IMR-90 (cell line): ENCODE measurements at regions not wholly inside any gene's neighbourhood (a gene's known extent, or its start where the extent isn't known, plus 50 kb on each side); places are given as distances from the start of the nearest gene placed in this dataset.

Experiments
- ATAC-seq: fragments of 200-7000 bp; cut with Tn5 transposase; 2 replicates; pipeline ENCODE4 v1.9.1; 2020; ENCODE audit warnings: low read depth, mild to moderate bottlenecking, moderate library complexity
- BruUV-seq: library from RNA; stranded (reverse); fragments of 400-500 nt; replicated peaks from 2 replicates; lab custom pipeline; 2021; lab: Mats Ljungman, UMichigan
- CTCF ChIA-PET: fragments of 300-600 bp; formaldehyde crosslinking; extraction: SDS; loops from one replicate; lab custom pipeline; 2021; ENCODE audit warnings: antibody characterized with exemption; lab: Yijun Ruan, JAX
- POLR2A ChIA-PET: fragments of 300-600 bp; sonication (Branson Sonifier 250); formaldehyde crosslinking; loops from one replicate; lab custom pipeline; 2022; ENCODE audit warnings: antibody characterized with exemption; ENCODE audit not compliant: unreplicated experiment; lab: Charles Lee
- DNase-seq: peaks from one replicate; pipeline ENCODE4 v3.0.0; 2013
- H2AFZ ChIP-seq: replicated peaks from 2 replicates; pipeline ENCODE3; 2013; ENCODE audit warnings: low read length, mild to moderate bottlenecking; ENCODE audit not compliant: poor library complexity
- H2AK5ac ChIP-seq: 2 replicates; pipeline ENCODE4 v1.6.1; 2013; ENCODE audit warnings: low read depth, low read length, inconsistent platforms
- H2AK9ac ChIP-seq: replicated peaks from 2 replicates; pipeline ENCODE3; 2013; ENCODE audit warnings: mild to moderate bottlenecking, low read depth, low read length, moderate library complexity; ENCODE audit not compliant: poor library complexity
- H2BK120ac ChIP-seq: 2 replicates; pipeline ENCODE4 v1.6.1; 2013; ENCODE audit warnings: low read depth, low read length, inconsistent platforms
- H2BK15ac ChIP-seq: 3 replicates; pipeline ENCODE4 v1.6.1; 2013; ENCODE audit warnings: low read depth, low read length, inconsistent platforms
- H2BK20ac ChIP-seq: 2 replicates; pipeline ENCODE4 v1.6.1; 2013; ENCODE audit warnings: low read depth, mild to moderate bottlenecking, inconsistent platforms, low read length, moderate library complexity
- H2BK5ac ChIP-seq: 2 replicates; pipeline ENCODE4 v1.6.1; 2013; ENCODE audit warnings: mild to moderate bottlenecking, low read depth, low read length, inconsistent platforms; ENCODE audit not compliant: poor library complexity, severe bottlenecking
- H3K14ac ChIP-seq: replicated peaks from 2 replicates; pipeline ENCODE4 v1.6.1; 2013; ENCODE audit warnings: low read depth, low read length, inconsistent platforms
- H3K18ac ChIP-seq: 2 replicates; pipeline ENCODE4 v1.6.1; 2013; ENCODE audit warnings: low read depth, low read length, control low read depth
- H3K23ac ChIP-seq: 2 replicates; pipeline ENCODE4 v1.6.1; 2013; ENCODE audit warnings: low read depth, low read length, inconsistent platforms
- H3K27ac ChIP-seq: 2 replicates; pipeline ENCODE4 v1.5.1; 2013; ENCODE audit warnings: mild to moderate bottlenecking, control low read depth, low read length; ENCODE audit not compliant: insufficient read depth
- H3K27me3 ChIP-seq: 2 replicates; pipeline ENCODE4 v1.6.1; 2013; ENCODE audit warnings: low read length; ENCODE audit not compliant: control insufficient read depth, insufficient read depth
- H3K36me3 ChIP-seq: 2 replicates; pipeline ENCODE4 v1.6.1; 2013; ENCODE audit warnings: low read length, mixed read lengths; ENCODE audit not compliant: control insufficient read depth, insufficient read depth
- H3K4ac ChIP-seq: 2 replicates; pipeline ENCODE4 v1.6.1; 2013; ENCODE audit warnings: low read depth, low read length, inconsistent platforms
- H3K4me1 ChIP-seq: 2 replicates; pipeline ENCODE4 v1.6.1; 2013; ENCODE audit warnings: low read length, mixed read lengths; ENCODE audit not compliant: control insufficient read depth, insufficient read depth
- H3K4me2 ChIP-seq: 2 replicates; pipeline ENCODE4 v1.6.1; 2013; ENCODE audit warnings: low read depth, mild to moderate bottlenecking, control low read depth, low read length, moderate library complexity
- H3K4me3 ChIP-seq: 2 replicates; pipeline ENCODE4 v1.5.1; 2013; ENCODE audit warnings: low read depth, mild to moderate bottlenecking, control low read depth, low read length, moderate library complexity; ENCODE audit not compliant: insufficient read depth
- H3K56ac ChIP-seq: 2 replicates; pipeline ENCODE4 v1.6.1; 2013; ENCODE audit warnings: low read length, inconsistent platforms; ENCODE audit not compliant: insufficient read depth; ENCODE audit errors: extremely low read depth
- H3K79me1 ChIP-seq, 2 experiments: 2 replicates each; pipeline ENCODE4 v1.6.1; 2013; ENCODE audit warnings: low read length in 2 of 2, inconsistent platforms in 1 of 2, low read depth in 1 of 2
- H3K9ac ChIP-seq: 2 replicates; pipeline ENCODE4 v1.6.1; 2013; ENCODE audit warnings: low read depth, low read length, control low read depth
- H3K9me1 ChIP-seq: 2 replicates; pipeline ENCODE4 v1.6.1; 2013; ENCODE audit warnings: low read length, inconsistent platforms; ENCODE audit not compliant: insufficient read depth
- H3K9me3 ChIP-seq: 2 replicates; pipeline ENCODE4 v1.6.1; 2013; ENCODE audit warnings: low read length; ENCODE audit not compliant: control insufficient read depth, insufficient read depth
- H4K20me1 ChIP-seq: 2 replicates; pipeline ENCODE4 v1.6.1; 2013; ENCODE audit warnings: low read length, inconsistent platforms; ENCODE audit not compliant: insufficient read depth
- H4K5ac ChIP-seq: 2 replicates; pipeline ENCODE4 v1.6.1; 2013; ENCODE audit warnings: mild to moderate bottlenecking, low read depth, low read length, control low read depth
- H4K8ac ChIP-seq, 2 experiments: 2 replicates each; pipeline ENCODE4 v1.6.1; 2013; ENCODE audit warnings: low read depth in 2 of 2, low read length in 2 of 2, control low read depth in 1 of 2, inconsistent platforms in 1 of 2
- H4K91ac ChIP-seq: 2 replicates; pipeline ENCODE4 v1.6.1; 2013; ENCODE audit warnings: low read depth, low read length, inconsistent platforms; ENCODE audit not compliant: insufficient read depth
- BHLHE40 ChIP-seq: fragments of 150-350 bp; IDR thresholded peaks from 2 replicates; pipeline ENCODE4 v1.6.1; 2016; ENCODE audit warnings: mild to moderate bottlenecking, low read depth, low read length
- CEBPB ChIP-seq: IDR thresholded peaks from 2 replicates; pipeline ENCODE4 v1.6.1; 2012; ENCODE audit warnings: low read depth, low read length, improper control_type of control experiment
- CHD1 ChIP-seq: IDR thresholded peaks from 2 replicates; pipeline ENCODE4 v1.6.1; 2012; ENCODE audit warnings: low read depth, low read length, improper control_type of control experiment
- CTCF ChIP-seq: conservative IDR thresholded peaks from 2 replicates; pipeline ENCODE4 v1.5.1; 2012; ENCODE audit warnings: mild to moderate bottlenecking, low read depth, low read length, improper control_type of control experiment
- ELK1 ChIP-seq: fragments of 150-350 bp; IDR thresholded peaks from 2 replicates; pipeline ENCODE4 v1.6.1; 2016; ENCODE audit warnings: low read depth, mild to moderate bottlenecking, low read length, moderate library complexity, borderline replicate concordance
- FOS ChIP-seq: fragments of 150-350 bp; IDR thresholded peaks from 2 replicates; pipeline ENCODE4 v1.6.1; 2016; ENCODE audit warnings: low read depth, low read length
- MAFK ChIP-seq: IDR thresholded peaks from 2 replicates; pipeline ENCODE4 v1.6.1; 2012; ENCODE audit warnings: low read depth, low read length, improper control_type of control experiment
- MAZ ChIP-seq: IDR thresholded peaks from 2 replicates; pipeline ENCODE4 v1.6.1; 2012; ENCODE audit warnings: low read depth, mild to moderate bottlenecking, low read length, improper control_type of control experiment, moderate library complexity, borderline replicate concordance
- MXI1 ChIP-seq: IDR thresholded peaks from 2 replicates; pipeline ENCODE4 v1.6.1; 2012; ENCODE audit warnings: low read depth, mild to moderate bottlenecking, low read length, moderate library complexity, borderline replicate concordance
- NFE2L2 ChIP-seq: fragments of 150-350 bp; IDR thresholded peaks from 2 replicates; pipeline ENCODE4 v1.6.1; 2016; ENCODE audit warnings: low read depth, mild to moderate bottlenecking, low read length
- POLR2A ChIP-seq: IDR thresholded peaks from 2 replicates; pipeline ENCODE4 v1.6.1; 2012; ENCODE audit warnings: mild to moderate bottlenecking, low read depth, low read length
- RCOR1 ChIP-seq: IDR thresholded peaks from 2 replicates; pipeline ENCODE4 v1.6.1; 2012; ENCODE audit warnings: mild to moderate bottlenecking, low read length, improper control_type of control experiment; ENCODE audit not compliant: insufficient replicate concordance
- RFX5 ChIP-seq: IDR thresholded peaks from 2 replicates; pipeline ENCODE4 v1.8.0; 2012; ENCODE audit warnings: low read depth, mild to moderate bottlenecking, low read length, moderate library complexity
- SMC3 ChIP-seq: fragments of 150-350 bp; IDR thresholded peaks from 2 replicates; pipeline ENCODE4 v1.6.1; 2016; ENCODE audit warnings: low read depth, mild to moderate bottlenecking, antibody characterized with exemption, low read length, moderate library complexity
- USF2 ChIP-seq: fragments of 150-350 bp; IDR thresholded peaks from 2 replicates; pipeline ENCODE4 v1.6.1; 2017; ENCODE audit warnings: mild to moderate bottlenecking, antibody characterized with exemption, low read length, low read depth
- WGBS, 2 experiments: methylation state at CpG; one replicate each; pipeline versions ENCODE4 v1.1.5 to v1.1.7; 2013; ENCODE audit warnings: missing lambda C conversion rate in 2 of 2; ENCODE audit not compliant: insufficient read length in 1 of 2; ENCODE audit errors: extremely low coverage in 2 of 2; 5-methylcytosine and 5-hydroxymethylcytosine counted together
- dilution Hi-C: fragments of 300-500 bp; cut with HindIII; formaldehyde crosslinking; loops from one replicate; pipeline ENCODE4 v1.14.3; 2018; ENCODE audit warnings: low sequenced_read_pairs; ENCODE audit not compliant: unreplicated experiment
- in situ Hi-C: fragments of 300-500 bp; cut with MboI; formaldehyde crosslinking; loops from 3 replicates; pipeline ENCODE4 v1.14.3; 2019; ENCODE audit warnings: low sequenced_read_pairs, inconsistent platforms, mixed read lengths
- intact Hi-C: fragments of 100-400 bp; cut with micrococcal nuclease; formaldehyde crosslinking; loops from 2 replicates; pipeline ENCODE4 v1.10.0; 2022

- H4K5ac ChIP-seq, result no peak overlapping the region
- 100% methylated on average over 1 of the region's 5 CpGs; no CpG with 5 or more reads in 1 of the 2 experiments for WGBS, 2 experiments
- ChIA-PET POLR2A (no interaction called here), CTCF (interaction anchor here (0.7 kb wide), 1 partner anchor 22 kb away, joined by 3 read pairs; no protein-coding TSS in a partner anchor)
- in situ Hi-C loops, result no loop called here
- no peak overlapping the region for H2BK20ac ChIP-seq
- no peak overlapping the region for H3K23ac ChIP-seq
- no peaks in the 10 kb centered on the region for H3K36me3 ChIP-seq
- H3K9me3 ChIP-seq, result no peaks in the 10 kb centered on the region
- no peak overlapping the region for H2AFZ ChIP-seq
- dilution Hi-C loops, result no loop called here
- H2BK15ac ChIP-seq, result no peak overlapping the region
- H3K27me3 ChIP-seq, result no peaks in the 10 kb centered on the region
- no peak overlapping the region for H2BK5ac ChIP-seq
- H3K27ac ChIP-seq, result no peak overlapping the region
- H3K56ac ChIP-seq, result no peak overlapping the region
- peaks cover 17 to 28% of the 10 kb centered on the region in 2 experiments for H3K79me1 ChIP-seq
- H3K18ac ChIP-seq, result no peak overlapping the region
- intact Hi-C loops, result no loop called here
- H4K8ac ChIP-seq, result no peak overlapping the region
- no peak overlapping the region for H2BK120ac ChIP-seq
- no TSS peak for BruUV-seq
- ATAC-seq (no peak), DNase-seq (no peak)
- H3K9ac ChIP-seq, result no peak overlapping the region
- H2AK9ac ChIP-seq, result no peak overlapping the region
- peaks cover under 1% of the 10 kb centered on the region; the same call in 1 of the 2 replicates for H3K4me1 ChIP-seq
- no peak overlapping the region for H4K91ac ChIP-seq
- H4K20me1 ChIP-seq, result no peaks in the 10 kb centered on the region
- no peak overlapping the region for H2AK5ac ChIP-seq
- no peak overlapping the region for H3K14ac ChIP-seq
- no peak overlapping the region for H3K4me2 ChIP-seq
- H3K9me1 ChIP-seq, result peaks cover 7% of the 10 kb centered on the region; the same call in 1 of the 2 replicates
- H3K4me3 ChIP-seq, result no peak overlapping the region
- no peak overlapping the region for H3K4ac ChIP-seq
- no peak for TF ChIP-seq USF2
- no peak for TF ChIP-seq MAFK
- TF ChIP-seq MAZ, result no peak
- TF ChIP-seq CTCF, result no peak
- TF ChIP-seq POLR2A, result no peak
- no peak for TF ChIP-seq CEBPB
- TF ChIP-seq NFE2L2, result no peak
- TF ChIP-seq RFX5, result no peak
- TF ChIP-seq FOS, result no peak
- TF ChIP-seq CHD1, result no peak
- TF ChIP-seq SMC3, result no peak
- TF ChIP-seq ELK1, result no peak
- no peak for TF ChIP-seq MXI1
- TF ChIP-seq RCOR1, result no peak
- TF ChIP-seq BHLHE40, result no peak
Measured at GRCh38 chr2:216293883-216294282, 78.4 kb downstream of the MARCHF4 start.
